ENCODE measurements at regions not wholly inside any gene's neighbourhood (a gene's known extent, or its start where the extent isn't known, plus 50 kb on each side); places are given as distances from the start of the nearest gene placed in this dataset.

GRCh38 chr21:28758042-28758882 is 234.4 kb downstream of the LTN1 start:
- Histone ChIP-seq H3K36me3 (replicated peaks in 1 of 2; ENCODE audit: control extremely low read depth in 1 of 2, control insufficient read depth in 1 of 2, extremely low read depth in 1 of 2, insufficient read depth in 2 of 2, low read length in 1 of 2) (no peaks in the 10 kb centered on the region), H3K9ac (ENCODE audit: low read length) (no peak overlapping the region), H3K4me2 (replicated peaks; ENCODE audit: low read depth, low read length, poor library complexity, severe bottlenecking) (no peak overlapping the region), H4K20me1 (ENCODE audit: control insufficient read depth, insufficient read depth, low read length, poor library complexity, severe bottlenecking) (no peaks in the 10 kb centered on the region), H3K79me2 (ENCODE audit: control insufficient read depth, insufficient read depth, low read length) (no peaks in the 10 kb centered on the region), H3K9me3 (ENCODE audit: control extremely low read depth in 1 of 3, control insufficient read depth in 2 of 3, insufficient read depth in 1 of 3, low read length in 2 of 3) (no peaks in the 10 kb centered on the region), H3K4me1 (ENCODE audit: control insufficient read depth in 2 of 2, insufficient read depth in 2 of 2, low read length in 2 of 2) (no peaks in the 10 kb centered on the region), H2AFZ (ENCODE audit: insufficient read depth, low read depth, low read length, poor library complexity, severe bottlenecking) (no peak overlapping the region), H3K27ac (ENCODE audit: low read length in 2 of 2) (no peak overlapping the region), H3K27me3 (replicated peaks in 1 of 4; ENCODE audit: control extremely low read depth in 1 of 4, control insufficient read depth in 3 of 4, insufficient read depth in 4 of 4, low read length in 3 of 4) (no peaks in the 10 kb centered on the region), H3K4me3 (ENCODE audit: control extremely low read depth in 1 of 5, extremely low read depth in 1 of 5, insufficient read depth in 1 of 5, low read depth in 2 of 5, low read length in 4 of 5) (no peak overlapping the region)
- no peaks in the 10 kb centered on the region for H3K27me3 Mint-ChIP-seq
- CTCF ChIA-PET: interaction anchor here (1.5 kb wide), 1 partner anchor 13 kb away, joined by 11 read pairs; no protein-coding TSS in a partner anchor
- POLR2A ChIA-PET: no interaction called here
- H3K4me1 Mint-ChIP-seq: peaks cover 5% of the 10 kb centered on the region
- no peak for TF ChIP-seq CTCF (IDR thresholded peaks at IDR 0.05)
- no peak for TF ChIP-seq EZH2 (IDR thresholded peaks at IDR 0.05; ENCODE audit: borderline replicate concordance, insufficient read depth, low read depth, low read length, poor library complexity, severe bottlenecking)
- DNase-seq (no peak), ATAC-seq (ENCODE audit: low read depth) (no peak)
- H3K4me3 Mint-ChIP-seq: no peak overlapping the region
- no peak overlapping the region for H3K27ac Mint-ChIP-seq
- no peaks in the 10 kb centered on the region for H3K9me3 Mint-ChIP-seq (ENCODE audit: insufficient read depth)
- intact Hi-C loops (cut with micrococcal nuclease): no loop called here
- 100% methylated on average over 1 of the region's 7 CpGs for WGBS (ENCODE audit: insufficient coverage)

- H3K4me1 Mint-ChIP-seq: no peaks in the 10 kb centered on the region
- Histone ChIP-seq H3K4me2 (replicated peaks; ENCODE audit: low read depth, low read length, poor library complexity, severe bottlenecking) (no peak overlapping the region), H2AFZ (ENCODE audit: insufficient read depth, low read depth, low read length, poor library complexity, severe bottlenecking) (no peak overlapping the region), H3K9ac (ENCODE audit: low read length) (no peak overlapping the region), H3K36me3 (replicated peaks in 1 of 2; ENCODE audit: control extremely low read depth in 1 of 2, control insufficient read depth in 1 of 2, extremely low read depth in 1 of 2, insufficient read depth in 2 of 2, low read length in 1 of 2) (no peaks in the 10 kb centered on the region), H4K20me1 (ENCODE audit: control insufficient read depth, insufficient read depth, low read length, poor library complexity, severe bottlenecking) (no peaks in the 10 kb centered on the region), H3K4me1 (ENCODE audit: control insufficient read depth in 2 of 2, insufficient read depth in 2 of 2, low read length in 2 of 2) (no peaks in the 10 kb centered on the region), H3K27ac (ENCODE audit: low read length in 2 of 2) (no peak overlapping the region), H3K79me2 (ENCODE audit: control insufficient read depth, insufficient read depth, low read length) (no peaks in the 10 kb centered on the region), H3K27me3 (replicated peaks in 1 of 4; ENCODE audit: control extremely low read depth in 1 of 4, control insufficient read depth in 3 of 4, insufficient read depth in 4 of 4, low read length in 3 of 4) (no peaks in the 10 kb centered on the region), H3K9me3 (ENCODE audit: control extremely low read depth in 1 of 3, control insufficient read depth in 2 of 3, insufficient read depth in 1 of 3, low read length in 2 of 3) (no peaks in the 10 kb centered on the region), H3K4me3 (ENCODE audit: control extremely low read depth in 1 of 5, extremely low read depth in 1 of 5, insufficient read depth in 1 of 5, low read depth in 2 of 5, low read length in 4 of 5) (no peak overlapping the region)
- ChIA-PET POLR2A (no interaction called here), CTCF (interaction anchor here (4.0 kb wide), 1 partner anchor 10 kb away, joined by 25 read pairs; no protein-coding TSS in a partner anchor)
- H3K27ac Mint-ChIP-seq: no peak overlapping the region
- H3K9me3 Mint-ChIP-seq (ENCODE audit: insufficient read depth): no peaks in the 10 kb centered on the region
- intact Hi-C loops (cut with micrococcal nuclease): no loop called here
- no peaks in the 10 kb centered on the region for H3K27me3 Mint-ChIP-seq
- H3K4me3 Mint-ChIP-seq: no peak overlapping the region
- TF ChIP-seq EZH2 (IDR thresholded peaks at IDR 0.05; ENCODE audit: borderline replicate concordance, insufficient read depth, low read depth, low read length, poor library complexity, severe bottlenecking): no peak
- no peak for TF ChIP-seq CTCF (IDR thresholded peaks at IDR 0.05)
- ATAC-seq (ENCODE audit: low read depth) (no peak), DNase-seq (no peak)
- 87% methylated on average over 2 of the region's 3 CpGs for WGBS (ENCODE audit: insufficient coverage)
Measured at GRCh38 chr21:28754862-28755261, 237.8 kb downstream of the LTN1 start.
